Endothelial cell of umbilical vein (primary cell): ENCODE measurements at regions not wholly inside any gene's neighbourhood (a gene's known extent, or its start where the extent isn't known, plus 50 kb on each side); places are given as distances from the start of the nearest gene placed in this dataset.

Experiments
- BruUV-seq: library from RNA; stranded (reverse); fragments of 400-500 nt; replicated peaks from 2 replicates; lab custom pipeline; 2021; lab: Mats Ljungman, UMichigan
- CTCF ChIA-PET: fragments of 300-600, 350-600 bp; sonication (Branson Sonifier 250); formaldehyde crosslinking; loops from one replicate; lab custom pipeline; 2021; ENCODE audit warnings: antibody characterized with exemption, inconsistent platforms; lab: Charles Lee
- POLR2A ChIA-PET: fragments of 300-600, 350-600 bp; sonication (Branson Sonifier 250); formaldehyde crosslinking; loops from one replicate; lab custom pipeline; 2021; ENCODE audit warnings: antibody characterized with exemption, inconsistent platforms; lab: Charles Lee
- DNase-seq: peaks from one replicate; pipeline ENCODE4 v3.0.0-alpha.2; 2011; ENCODE audit warnings: low read depth, low spot score
- FAIRE-seq: peaks from 2 replicates; lab custom pipeline; 2011; peaks lifted over from hg19 to GRCh38; lab: Jason Lieb, UNC
- H2AFZ ChIP-seq: 2 replicates; pipeline ENCODE4 v1.6.0; 2012; ENCODE audit warnings: low read depth, low read length, control low read depth, inconsistent platforms
- H3K27ac ChIP-seq: 2 replicates; pipeline ENCODE4 v1.5.1; 2011; ENCODE audit warnings: low read depth, mild to moderate bottlenecking, control low read depth, low read length, moderate library complexity; ENCODE audit not compliant: insufficient read depth
- H3K27me3 ChIP-seq, 2 experiments: 2 replicates each; pipeline versions ENCODE4 v1.6.0 to v1.6.1; 2011; ENCODE audit warnings: low read length in 2 of 2, mixed read lengths in 1 of 2; ENCODE audit not compliant: control insufficient read depth in 2 of 2, insufficient read depth in 2 of 2
- H3K36me3 ChIP-seq, 2 experiments: 2 replicates in 1 of 2; 3 replicates in 1 of 2; pipeline ENCODE4 v1.5.1; 2011; ENCODE audit warnings: low read length in 2 of 2, mild to moderate bottlenecking in 1 of 2, moderate library complexity in 1 of 2; ENCODE audit not compliant: control insufficient read depth in 2 of 2, insufficient read depth in 2 of 2; ENCODE audit errors: extremely low read depth in 1 of 2
- H3K4me1 ChIP-seq: 3 replicates; pipeline ENCODE4 v1.5.1; 2011; ENCODE audit warnings: mild to moderate bottlenecking, low read length; ENCODE audit not compliant: control insufficient read depth, insufficient read depth; ENCODE audit errors: extremely low read depth
- H3K4me2 ChIP-seq: 2 replicates; pipeline ENCODE4 v1.6.1; 2011; ENCODE audit warnings: low read length, control low read depth, mixed read lengths; ENCODE audit not compliant: insufficient read depth
- H3K4me3 ChIP-seq, 3 experiments: fragments of 200-600 bp in 1 of 3; sonication (generic), shearing (Covaris generic) in 1 of 3; replicated peaks in 1 of 3; 2 replicates each; pipeline ENCODE4 v1.5.1; 2011 to 2016; ENCODE audit warnings: control low read depth in 3 of 3, low read length in 3 of 3, mild to moderate bottlenecking in 2 of 3, inconsistent platforms in 1 of 3, low read depth in 1 of 3, moderate library complexity in 1 of 3; ENCODE audit not compliant: insufficient read depth in 1 of 3
- H3K79me2 ChIP-seq: 2 replicates; pipeline ENCODE4 v1.6.0; 2012; ENCODE audit warnings: low read length, inconsistent platforms; ENCODE audit not compliant: control insufficient read depth, insufficient read depth
- H3K9ac ChIP-seq: replicated peaks from 2 replicates; pipeline ENCODE3; 2011; ENCODE audit warnings: low read length, control low read depth; ENCODE audit not compliant: insufficient read depth; ENCODE audit errors: extremely low read depth
- H3K9me1 ChIP-seq: replicated peaks from 3 replicates; pipeline ENCODE4 v1.6.0; 2011; ENCODE audit warnings: mild to moderate bottlenecking, low read length; ENCODE audit not compliant: control insufficient read depth, insufficient read depth; ENCODE audit errors: extremely low read depth
- H3K9me3 ChIP-seq: replicated peaks from 2 replicates; pipeline ENCODE4 v1.5.1; 2012; ENCODE audit warnings: low read length, inconsistent platforms; ENCODE audit not compliant: control insufficient read depth, insufficient read depth
- H4K20me1 ChIP-seq: replicated peaks from 2 replicates; pipeline ENCODE3; 2011; ENCODE audit warnings: mild to moderate bottlenecking, low read length; ENCODE audit not compliant: control insufficient read depth, insufficient read depth; ENCODE audit errors: extremely low read depth
- CTCF ChIP-seq, 2 donors: IDR thresholded peaks; 1 replicate in 1 of 2; 2 replicates in 1 of 2; pipeline ENCODE4 v1.5.1; 2011; ENCODE audit warnings: low read length in 2 of 2, mild to moderate bottlenecking in 2 of 2, moderate library complexity in 2 of 2, control low read depth in 1 of 2, inconsistent platforms in 1 of 2, low read depth in 1 of 2; ENCODE audit not compliant: insufficient read depth in 1 of 2; ENCODE audit errors: extremely low read depth in 1 of 2
- EZH2 ChIP-seq: IDR thresholded peaks from 2 replicates; pipeline ENCODE4 v1.6.1; 2012; ENCODE audit warnings: borderline replicate concordance, low read depth, mild to moderate bottlenecking, moderate library complexity, low read length, inconsistent platforms; ENCODE audit not compliant: severe bottlenecking
- FOS ChIP-seq: IDR thresholded peaks from 2 replicates; pipeline ENCODE4 v1.6.1; 2011; ENCODE audit warnings: mild to moderate bottlenecking, low read length, moderate library complexity, borderline replicate concordance; ENCODE audit not compliant: insufficient read depth
- GATA2 ChIP-seq: IDR thresholded peaks from 2 replicates; pipeline ENCODE4 v1.7.0; 2011; ENCODE audit warnings: low read depth, mild to moderate bottlenecking, moderate library complexity, mixed read lengths, low read length; ENCODE audit not compliant: insufficient read length, insufficient read depth
- JUN ChIP-seq: IDR thresholded peaks from 2 replicates; pipeline ENCODE4 v1.6.1; 2011; ENCODE audit warnings: borderline replicate concordance, low read depth; ENCODE audit not compliant: insufficient read length, insufficient read depth
- MYC ChIP-seq: IDR thresholded peaks from one replicate; pipeline ENCODE4 v1.6.1; 2011; ENCODE audit warnings: mild to moderate bottlenecking, low read depth, low read length
- POLR2A ChIP-seq: IDR thresholded peaks from 2 replicates; pipeline ENCODE4 v1.6.1; 2012; ENCODE audit warnings: low read depth, mild to moderate bottlenecking, control low read depth, low read length
- POLR2AphosphoS5 ChIP-seq: IDR thresholded peaks from 2 replicates; pipeline ENCODE4 v1.6.1; 2012; ENCODE audit warnings: low read depth, mild to moderate bottlenecking, control low read depth, low read length, moderate library complexity; ENCODE audit not compliant: insufficient read depth
- dilution Hi-C: fragments of 300-500 bp; cut with MboI; formaldehyde crosslinking; loops from one replicate; pipeline ENCODE4 v1.15.0; 2019; ENCODE audit warnings: low sequenced_read_pairs; ENCODE audit not compliant: extremely low pct_ligation_motif_present
- intact Hi-C: fragments of 100-400 bp; cut with micrococcal nuclease; formaldehyde crosslinking; loops from one replicate; pipeline ENCODE4 v1.10.0; 2022
- TF ChIP-seq, protein P1 (sequence below): IDR thresholded peaks from 2 replicates; pipeline ENCODE4 v1.6.1; 2011; ENCODE audit not compliant: insufficient read depth, insufficient read length

DNA sequence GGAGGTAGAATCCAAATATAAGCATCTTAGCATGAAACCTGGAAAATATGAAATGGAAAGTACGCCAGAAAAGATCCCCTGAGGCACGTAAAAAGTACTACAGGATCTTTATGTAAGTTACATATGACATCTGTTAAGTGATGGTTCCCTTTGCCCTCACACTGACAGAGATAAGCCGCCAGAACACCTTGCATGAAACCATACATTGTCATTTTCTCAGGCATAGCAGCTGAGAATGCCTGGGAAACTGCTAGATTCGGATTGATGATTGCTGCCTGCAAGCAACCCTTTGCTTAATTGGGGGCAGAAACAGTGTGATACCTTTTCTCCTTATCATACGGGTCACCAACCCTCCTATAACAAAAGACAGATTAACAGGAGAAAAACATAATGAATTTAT is 826.6 kb upstream of the LRRN3 start:
- CTCF ChIA-PET, result no interaction called here

More for the DNA sequence above, 826.6 kb upstream of the LRRN3 start:
- no peak overlapping the region for H3K27ac ChIP-seq
- no peak for TF ChIP-seq FOS
- TF ChIP-seq GATA2, result no peak
- no peak for TF ChIP-seq MYC
- no peak for TF ChIP-seq POLR2AphosphoS5
- no peak for TF ChIP-seq JUN
- TF ChIP-seq, protein P1, sequence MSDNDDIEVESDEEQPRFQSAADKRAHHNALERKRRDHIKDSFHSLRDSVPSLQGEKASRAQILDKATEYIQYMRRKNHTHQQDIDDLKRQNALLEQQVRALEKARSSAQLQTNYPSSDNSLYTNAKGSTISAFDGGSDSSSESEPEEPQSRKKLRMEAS, result no peak
- no peak for TF ChIP-seq CTCF (IDR thresholded peaks at IDR 0.05; ENCODE audit: extremely low read depth in 1 of 2, insufficient read depth in 1 of 2, low read depth in 1 of 2, low read length in 2 of 2)
- TF ChIP-seq EZH2, result no peak
- no peak for TF ChIP-seq POLR2A
- no peaks in the 10 kb centered on the region for H3K4me1 ChIP-seq
- intact Hi-C loops (no loop called here), dilution Hi-C loops (no loop called here)
- FAIRE-seq (no peak), DNase-seq (no peak)
- no peak overlapping the region for H2AFZ ChIP-seq
- H3K9me3 ChIP-seq, result no peaks in the 10 kb centered on the region
- H4K20me1 ChIP-seq, result no peaks in the 10 kb centered on the region
- H3K36me3 ChIP-seq, result no peaks in the 10 kb centered on the region
- no peak overlapping the region for H3K9ac ChIP-seq
- H3K27me3 ChIP-seq, result no peaks in the 10 kb centered on the region
- BruUV-seq, result no TSS peak
- no peaks in the 10 kb centered on the region for H3K79me2 ChIP-seq
- H3K4me2 ChIP-seq, result no peak overlapping the region
- H3K9me1 ChIP-seq, result no peaks in the 10 kb centered on the region
- POLR2A ChIA-PET, result no interaction called here
- no peak overlapping the region for H3K4me3 ChIP-seq
